ENCODE measurements at regions not wholly inside any gene's neighbourhood (a gene's known extent, or its start where the extent isn't known, plus 50 kb on each side); places are given as distances from the start of the nearest gene placed in this dataset.
"Not testable (repeated sequence)": the region's sequence is repeated elsewhere in the genome, so short reads cannot be mapped to it uniquely, and the experiment has no call there.

- DNase-seq: no peak
These were observed 117.6 kb downstream of the TTC6 start for GRCh38 chr14:37712976-37713431.

GRCh38 chr14:37720131-37720530 lies 124.7 kb downstream of the TTC6 start:
- no peak for DNase-seq

- DNase-seq: no peak
These were observed 126.7 kb downstream of the TTC6 start for GRCh38 chr14:37721976-37722659.

DNA sequence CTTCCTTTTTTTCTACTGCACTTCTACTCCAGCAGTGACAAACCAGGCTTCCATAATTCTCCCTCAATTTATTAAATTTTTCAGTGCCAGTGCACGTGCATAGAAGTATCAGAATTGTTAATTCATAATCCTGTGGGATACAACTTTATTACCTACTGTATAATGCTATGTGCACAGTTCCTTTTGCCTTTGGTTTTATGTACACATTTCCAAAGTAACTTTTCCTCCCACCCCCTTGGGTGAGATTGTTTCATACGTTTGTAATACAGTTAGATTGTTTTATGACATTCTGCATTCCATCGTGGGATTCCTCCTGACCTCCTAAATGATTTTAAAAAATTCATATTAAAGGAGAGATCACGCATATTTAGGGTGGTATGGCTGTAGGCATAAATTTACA lies 128.1 kb downstream of the TTC6 start:
- no peak for DNase-seq

GRCh38 chr14:37726708-37727107 lies 131.3 kb downstream of the TTC6 start:
- no peak for DNase-seq

DNA sequence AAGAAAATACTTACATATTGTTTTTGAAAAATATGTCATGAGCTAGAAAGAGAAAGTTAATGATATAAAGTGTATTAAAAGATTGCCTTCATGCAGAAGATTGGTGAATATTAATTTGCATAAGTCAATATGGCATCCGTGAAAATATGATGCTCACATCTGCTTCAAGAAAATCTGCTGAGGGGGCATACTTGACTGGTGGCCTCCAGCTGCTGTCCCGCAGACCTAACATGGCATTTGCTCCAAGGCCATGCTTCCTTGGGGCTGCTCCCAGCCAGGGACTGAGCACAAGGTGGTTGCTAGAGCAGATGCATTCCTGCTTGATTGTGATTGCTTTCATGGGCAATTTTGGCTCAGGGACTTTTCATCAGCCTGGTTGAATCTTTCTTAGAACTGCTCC lies 133.8 kb downstream of the TTC6 start:
- DNase-seq: no peak

DNA sequence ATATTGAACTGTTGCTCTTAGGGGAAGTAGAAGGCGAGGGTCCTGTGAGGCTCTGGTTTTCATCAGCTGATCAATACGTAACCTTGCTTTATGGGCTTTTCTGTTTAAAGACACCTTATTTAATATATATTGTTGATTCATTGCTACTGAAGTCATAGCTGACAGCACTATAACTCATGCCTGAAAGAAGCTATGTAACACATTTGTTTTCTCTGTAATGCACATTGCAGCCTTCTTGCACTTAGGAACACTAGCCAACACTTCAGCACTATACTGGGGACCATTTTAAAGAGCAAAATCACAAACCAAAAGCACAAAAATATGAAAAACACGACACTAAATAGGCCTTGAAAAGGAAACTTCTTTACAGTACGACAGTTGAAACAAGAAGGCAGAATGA lies 135.7 kb downstream of the TTC6 start:
- no peak for DNase-seq

DNA sequence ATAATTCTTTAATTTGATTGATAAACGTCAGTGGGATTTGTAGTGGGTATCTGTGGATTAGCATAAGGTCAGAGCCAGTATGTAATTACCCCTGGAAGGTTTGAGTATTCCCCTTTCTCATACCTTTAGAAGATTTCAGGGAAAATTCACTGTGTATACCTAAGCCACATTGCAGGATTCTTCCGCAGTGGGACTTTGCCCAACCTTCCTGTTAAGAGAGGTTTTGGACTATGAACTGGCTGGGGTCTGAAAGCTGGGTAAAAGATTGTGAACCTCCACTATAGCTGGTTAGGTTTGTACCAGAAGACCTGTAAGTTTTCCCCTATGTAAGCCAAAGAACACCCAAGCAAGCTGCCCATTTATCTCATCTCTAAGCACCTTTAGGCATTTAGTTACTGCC lies 150.2 kb downstream of the TTC6 start:
- DNase-seq: no peak

GRCh38 chr14:37746140-37746832 lies 150.9 kb downstream of the TTC6 start:
- no peak for DNase-seq

- DNase-seq: no peak
These were observed 158.0 kb downstream of the TTC6 start for GRCh38 chr14:37753459-37753858.

DNA sequence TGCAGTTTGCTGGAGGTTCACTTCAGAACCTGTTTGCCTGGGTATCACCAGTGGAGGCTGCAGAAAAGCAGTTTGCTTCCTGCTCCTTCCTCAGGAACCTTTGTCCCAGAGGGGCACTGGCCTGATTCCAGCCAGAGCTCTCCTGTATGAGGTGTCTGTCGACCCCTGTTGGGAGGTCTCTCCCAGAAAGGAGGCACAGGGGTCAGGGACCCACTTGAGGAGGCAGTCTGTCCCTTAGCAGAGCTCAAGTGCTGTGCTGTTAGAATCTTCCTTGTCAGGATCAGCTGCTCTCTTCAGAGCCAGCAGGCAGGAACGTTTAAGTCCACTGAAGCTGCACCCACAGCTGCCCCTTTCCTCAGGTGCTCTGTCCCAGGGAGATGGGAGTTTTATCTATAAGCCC lies 164.8 kb downstream of the TTC6 start:
- not testable (repeated sequence) for DNase-seq

GRCh38 chr14:37763266-37763665 lies 167.8 kb downstream of the TTC6 start:
- DNase-seq: no peak

- DNase-seq: not testable (repeated sequence)
These were observed 176.9 kb downstream of the TTC6 start for GRCh38 chr14:37772283-37772682.

- DNase-seq: no peak
These were observed 181.5 kb downstream of the TTC6 start for GRCh38 chr14:37776791-37777499.

DNA sequence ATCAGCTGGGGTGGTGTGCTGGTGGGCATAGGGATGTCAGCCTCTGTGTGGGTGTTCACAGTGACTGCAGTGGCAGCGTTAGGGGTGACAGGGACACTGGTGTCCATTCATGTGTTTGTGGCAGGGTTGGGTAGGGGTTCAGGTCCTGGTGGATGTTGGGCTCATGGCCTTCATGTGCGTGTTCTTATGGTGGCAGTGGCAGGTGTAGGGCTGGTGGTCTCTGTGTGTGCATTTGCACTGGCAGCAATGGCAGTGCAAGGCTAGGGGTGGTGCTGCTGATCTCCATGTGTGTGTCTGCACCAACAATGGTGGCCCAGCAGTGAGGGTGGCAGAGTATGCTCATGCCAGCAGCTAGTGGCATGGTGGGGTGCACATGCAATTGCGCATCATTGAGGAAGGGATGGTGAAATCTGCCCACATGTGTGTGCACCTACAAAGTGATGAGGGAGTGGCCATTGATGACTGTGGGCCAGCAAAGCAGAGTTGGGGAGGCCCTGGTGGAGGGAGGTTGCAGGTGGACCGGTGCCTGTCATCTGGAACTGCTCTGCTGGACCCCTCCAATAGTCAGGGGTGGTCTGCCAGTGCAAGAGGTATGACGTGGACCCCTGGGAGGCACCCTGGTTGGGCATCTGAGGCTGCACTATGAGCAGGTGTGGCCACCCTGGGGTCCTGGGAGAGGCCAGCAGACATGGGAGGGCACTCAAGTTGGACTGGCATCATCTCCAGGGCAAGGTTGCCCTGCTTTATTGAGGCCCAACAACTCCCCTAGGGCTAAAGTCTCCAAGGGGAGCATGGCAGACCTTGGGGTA lies 182.9 kb downstream of the TTC6 start:
- no peak for DNase-seq

DNA sequence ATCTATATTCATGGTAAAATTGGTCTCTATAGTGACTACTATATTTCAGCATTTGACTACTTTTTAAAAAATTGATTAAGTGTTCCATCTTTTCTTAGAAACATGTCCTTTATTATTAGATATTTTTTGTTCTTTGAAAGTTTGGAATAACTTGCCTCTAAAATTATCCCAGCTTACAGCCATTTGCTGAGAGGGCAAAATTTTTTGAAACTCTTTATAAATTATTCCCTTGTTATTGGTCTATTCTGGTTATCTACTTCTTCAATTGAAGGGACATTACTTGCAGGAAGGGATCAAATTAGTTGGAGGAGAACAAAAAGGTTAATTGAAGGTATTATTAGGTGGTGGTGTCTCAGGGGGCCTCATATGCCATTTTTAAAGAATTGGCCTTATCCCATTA lies 184.1 kb downstream of the TTC6 start:
- no peak for DNase-seq

DNA sequence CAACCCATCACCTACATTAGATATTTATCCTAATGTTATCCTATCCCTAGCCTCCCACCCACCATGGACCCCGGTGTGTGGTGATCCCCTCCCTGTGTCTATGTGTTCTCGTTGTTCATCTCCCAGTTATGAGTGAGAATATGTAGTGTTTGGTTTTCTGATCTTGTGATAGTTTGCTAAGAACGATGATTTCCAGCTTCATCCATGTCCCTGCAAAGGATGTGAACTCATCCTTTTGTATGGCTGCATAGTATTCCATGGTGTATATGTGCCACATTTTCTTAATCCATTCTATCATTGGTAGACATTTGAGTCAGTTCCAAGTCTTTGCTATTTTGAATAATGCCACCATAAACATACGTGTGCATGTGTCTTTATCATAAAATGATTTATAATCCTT lies 185.3 kb downstream of the TTC6 start:
- DNase-seq: not testable (repeated sequence)

DNA sequence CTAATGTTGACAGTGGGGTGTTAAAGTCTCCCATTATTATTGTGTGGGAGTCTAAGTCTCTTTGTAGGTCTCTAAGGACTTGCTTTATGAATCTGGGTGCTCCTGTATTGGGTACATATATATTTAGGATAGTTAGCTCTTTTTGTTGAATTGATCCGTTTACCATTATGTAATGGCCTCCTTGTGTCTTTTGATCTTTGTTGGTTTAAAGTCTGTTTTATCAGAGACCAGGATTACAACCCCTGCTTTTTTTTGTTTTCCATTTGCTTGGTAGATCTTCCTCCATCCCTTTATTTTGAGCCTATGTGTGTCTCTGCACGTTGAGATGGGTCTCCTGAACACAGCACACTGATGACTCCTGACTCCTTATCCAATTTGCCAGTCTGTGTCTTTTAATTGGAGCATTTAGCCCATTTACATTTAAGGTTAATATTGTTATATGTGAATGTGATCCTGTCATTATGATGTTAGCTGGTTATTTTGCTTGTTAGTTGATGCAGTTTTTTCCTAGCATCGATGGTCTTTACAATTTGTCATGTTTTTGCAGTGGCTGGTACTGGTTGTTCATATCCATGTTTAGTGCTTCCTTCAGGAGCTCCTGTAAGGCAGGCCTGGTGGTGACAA lies 188.9 kb downstream of the TTC6 start:
- DNase-seq: not testable (repeated sequence)

- not testable (repeated sequence) for DNase-seq
These were observed 189.4 kb downstream of the TTC6 start for GRCh38 chr14:37784827-37785223.

- DNase-seq: not testable (repeated sequence)
These were observed 189.9 kb downstream of the TTC6 start for GRCh38 chr14:37785298-37785697.

GRCh38 chr14:37786114-37786625 lies 190.7 kb downstream of the TTC6 start:
- DNase-seq: not testable (repeated sequence)

GRCh38 chr14:37787879-37788494 lies 192.6 kb downstream of the TTC6 start:
- DNase-seq: no peak
